Thoracic aorta (tissue), 2 donors: ENCODE measurements at regions not wholly inside any gene's neighbourhood (a gene's known extent, or its start where the extent isn't known, plus 50 kb on each side); places are given as distances from the start of the nearest gene placed in this dataset.

Experiments used
- ATAC-seq: fragments of 150-250 bp; one replicate; pipeline ENCODE4 v1.8.0; 2017; ENCODE audit warnings: low read depth; ENCODE audit not compliant: insufficient number of reproducible peaks, low FRiP score
- DNase-seq: peaks from one replicate; pipeline ENCODE4 v3.0.0-alpha.2; 2020; ENCODE audit warnings: low spot score
- H3K27ac ChIP-seq, 2 donors: fragments of 200-600 bp; sonication (generic); 1 replicate in 1 of 2; 2 replicates in 1 of 2; pipeline ENCODE4 v1.5.1; 2016; ENCODE audit warnings: mild to moderate bottlenecking in 2 of 2, moderate library complexity in 2 of 2
- H3K27me3 ChIP-seq: fragments of 200-600 bp; sonication (generic); replicated peaks from 2 replicates; pipeline ENCODE4 v1.6.0; 2016; ENCODE audit warnings: mild to moderate bottlenecking; ENCODE audit not compliant: insufficient read depth
- H3K36me3 ChIP-seq: fragments of 200-600 bp; sonication (generic); one replicate; pipeline ENCODE4 v1.5.1; 2016
- H3K4me1 ChIP-seq, 2 donors: fragments of 200-600 bp; sonication (generic); 1 replicate in 1 of 2; 2 replicates in 1 of 2; pipeline versions ENCODE4 v1.5.1 to v1.6.0; 2016; ENCODE audit warnings: low read depth in 2 of 2, mild to moderate bottlenecking in 1 of 2; ENCODE audit not compliant: control insufficient read depth in 1 of 2
- H3K4me3 ChIP-seq: fragments of 200-600 bp; sonication (generic); 2 replicates; pipeline ENCODE4 v1.5.1; 2016; ENCODE audit warnings: mild to moderate bottlenecking
- H3K9me3 ChIP-seq: fragments of 200-600 bp; sonication (generic); 2 replicates; pipeline ENCODE4 v1.5.1; 2016
- CTCF ChIP-seq: fragments of 200-600 bp; sonication (generic); IDR thresholded peaks from one replicate; pipeline ENCODE4 v1.5.1; 2019; ENCODE audit warnings: antibody characterized with exemption

- ATAC-seq (no peak), DNase-seq (no peak)
- Histone ChIP-seq H3K4me3 (no peak overlapping the region), H3K9me3 (no peaks in the 10 kb centered on the region), H3K36me3 (no peaks in the 10 kb centered on the region), H3K4me1 (peaks cover 0 to 5% of the 10 kb centered on the region in 2 donors), H3K27ac (no peak overlapping the region), H3K27me3 (no peaks in the 10 kb centered on the region)
- TF ChIP-seq CTCF, result no peak
These were observed 213.0 kb upstream of the FAM83B start for GRCh38 chr6:54633601-54634000.

- no peak overlapping the region for H3K27ac ChIP-seq
- ATAC-seq (no peak), DNase-seq (no peak)
- no peaks in the 10 kb centered on the region for H3K27me3 ChIP-seq
- H3K36me3 ChIP-seq, result no peaks in the 10 kb centered on the region
- TF ChIP-seq CTCF, result no peak
- H3K9me3 ChIP-seq, result no peaks in the 10 kb centered on the region
- H3K4me3 ChIP-seq, result no peak overlapping the region
- peaks cover 9 to 16% of the 10 kb centered on the region in 2 donors for H3K4me1 ChIP-seq
These were observed 205.7 kb upstream of the FAM83B start for GRCh38 chr6:54640911-54641310.

GRCh38 chr6:54646069-54646950 is 200.3 kb upstream of the FAM83B start:
- ATAC-seq, result peak; percentile 24
- no peak for DNase-seq
- no peaks in the 10 kb centered on the region for H3K27me3 ChIP-seq
- no peak for TF ChIP-seq CTCF
- H3K4me1 ChIP-seq, result peaks cover 22 to 38% of the 10 kb centered on the region in 2 donors
- peak overlapping the region; percentile 24 for H3K4me3 ChIP-seq
- no peaks in the 10 kb centered on the region for H3K36me3 ChIP-seq
- peak overlapping the region; percentile 60 to 80 for H3K27ac ChIP-seq
- no peaks in the 10 kb centered on the region for H3K9me3 ChIP-seq

DNA sequence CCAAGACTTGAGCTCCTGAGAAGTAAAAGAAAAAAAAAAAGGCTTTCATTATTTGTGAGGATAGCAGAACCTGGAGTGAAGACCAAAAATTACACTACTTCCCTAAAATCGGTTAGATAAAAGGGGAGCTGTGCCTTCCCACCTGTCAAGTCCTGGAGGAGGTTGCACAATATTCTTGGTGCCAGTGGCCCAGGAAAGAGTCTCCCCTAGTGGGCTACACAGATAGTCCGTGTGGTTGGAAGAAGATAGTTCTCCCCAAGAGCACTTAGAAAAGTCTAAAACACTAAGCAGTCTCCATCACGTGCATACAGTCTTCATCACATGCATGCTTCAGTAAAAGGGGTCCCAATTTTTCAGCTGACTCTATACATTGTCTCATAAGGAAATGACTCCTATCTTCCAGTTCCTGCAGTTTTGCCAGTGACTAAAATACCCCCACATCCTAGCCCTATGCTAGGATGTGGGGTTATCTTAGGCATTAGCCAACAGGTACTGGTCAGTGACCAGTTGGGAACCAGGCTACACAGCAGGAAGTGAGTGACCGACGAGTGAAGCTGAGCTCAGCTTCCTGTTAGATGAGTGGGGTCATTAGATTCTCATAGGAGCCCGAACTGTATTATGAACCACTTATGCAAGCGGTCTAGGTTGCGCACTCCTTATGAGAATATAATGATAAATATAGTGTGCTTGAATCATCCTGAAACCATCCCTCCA is 199.5 kb upstream of the FAM83B start:
- H3K27ac ChIP-seq, result peak overlapping the region; percentile 60 to 80
- H3K4me1 ChIP-seq, result peaks cover 22 to 38% of the 10 kb centered on the region in 2 donors
- H3K27me3 ChIP-seq, result no peaks in the 10 kb centered on the region
- ATAC-seq, result no peak
- no peak for TF ChIP-seq CTCF
- DNase-seq, result no peak
- no peaks in the 10 kb centered on the region for H3K36me3 ChIP-seq
- no peaks in the 10 kb centered on the region for H3K9me3 ChIP-seq
- peak overlapping the region; percentile 24 for H3K4me3 ChIP-seq

DNA sequence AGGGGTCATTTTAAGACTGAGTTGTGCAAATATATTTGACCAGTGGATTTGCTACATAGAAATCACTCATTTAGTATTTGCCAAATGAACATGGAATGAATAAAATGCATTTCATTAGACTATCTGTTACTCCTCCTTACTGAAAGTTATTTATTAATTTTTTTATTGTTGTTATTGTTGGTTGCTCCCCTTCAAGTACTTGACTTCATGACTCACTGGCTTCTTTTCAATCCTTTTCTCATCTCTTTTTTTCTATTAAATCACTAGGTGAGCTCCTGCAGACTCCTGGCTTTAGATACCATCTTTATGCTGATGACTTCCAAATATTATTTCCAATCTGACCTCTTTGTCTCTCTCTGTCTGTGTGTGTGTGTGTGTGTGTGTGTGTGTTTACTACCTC is 192.2 kb upstream of the FAM83B start:
- TF ChIP-seq CTCF, result no peak
- no peaks in the 10 kb centered on the region for H3K4me1 ChIP-seq

More for the DNA sequence above, 192.2 kb upstream of the FAM83B start:
- H3K9me3 ChIP-seq, result no peaks in the 10 kb centered on the region
- H3K4me3 ChIP-seq, result no peak overlapping the region
- H3K27me3 ChIP-seq, result no peaks in the 10 kb centered on the region
- DNase-seq (no peak), ATAC-seq (no peak)
- H3K36me3 ChIP-seq, result no peaks in the 10 kb centered on the region
- H3K27ac ChIP-seq, result no peak overlapping the region
